SH-SY5Y (cell line): ENCODE measurements at regions not wholly inside any gene's neighbourhood (a gene's known extent, or its start where the extent isn't known, plus 50 kb on each side); places are given as distances from the start of the nearest gene placed in this dataset.

Experiments
- GATA2 ChIP-seq: IDR thresholded peaks from 2 replicates; pipeline ENCODE4 v1.6.1; 2011; ENCODE audit warnings: mild to moderate bottlenecking, low read depth, low read length
- GATA3 ChIP-seq: IDR thresholded peaks from 2 replicates; pipeline ENCODE4 v1.6.1; 2011; ENCODE audit warnings: low read depth, mild to moderate bottlenecking, low read length, moderate library complexity

GRCh38 chr2:43107679-43108078 lies 118.7 kb downstream of the ZFP36L2 start:
- TF ChIP-seq GATA2 (no peak), GATA3 (no peak)
